Neural progenitor cell (in vitro differentiated cells): ENCODE measurements at regions not wholly inside any gene's neighbourhood (a gene's known extent, or its start where the extent isn't known, plus 50 kb on each side); places are given as distances from the start of the nearest gene placed in this dataset.

Source experiments
- CTCF ChIP-seq: fragments of 200-600 bp; sonication (generic); IDR thresholded peaks from 2 replicates; pipeline ENCODE4 v1.5.1; 2017; ENCODE audit warnings: antibody characterized with exemption, mild to moderate bottlenecking
- EZH2 ChIP-seq: fragments of 200-600 bp; sonication (generic); IDR thresholded peaks from 2 replicates; pipeline ENCODE4 v1.6.1; 2017; ENCODE audit warnings: antibody characterized with exemption, mild to moderate bottlenecking, moderate library complexity
- EZH2phosphoT487 ChIP-seq: fragments of 200-600 bp; sonication (generic); IDR thresholded peaks from 2 replicates; pipeline ENCODE4 v1.6.1; 2017; ENCODE audit warnings: antibody characterized with exemption

DNA sequence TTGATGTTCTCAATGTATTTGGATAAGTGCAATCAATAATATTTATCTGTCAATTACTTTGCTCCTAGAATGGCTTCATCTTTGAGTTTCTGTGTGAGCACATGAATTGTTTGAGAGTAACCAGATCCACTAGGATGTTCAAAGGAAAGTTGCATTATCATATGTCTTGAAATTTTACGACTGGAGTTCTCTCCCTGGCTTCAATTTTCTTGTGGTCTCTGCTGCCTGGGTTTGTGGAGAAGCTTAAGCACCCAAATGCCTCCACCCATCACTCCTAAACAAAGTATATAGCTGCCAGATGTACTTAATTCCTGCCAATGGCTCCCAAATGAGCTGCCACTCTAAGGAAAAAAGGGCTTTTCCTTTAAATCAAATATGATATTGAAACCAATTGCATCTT, 1149.4 kb upstream of the ZEB2 start:
- no peak for TF ChIP-seq CTCF
- no peak for TF ChIP-seq EZH2phosphoT487
- TF ChIP-seq EZH2 = no peak
